Aorta (tissue), 5 donors: ENCODE measurements at regions not wholly inside any gene's neighbourhood (a gene's known extent, or its start where the extent isn't known, plus 50 kb on each side); places are given as distances from the start of the nearest gene placed in this dataset.

Experiments
- ATAC-seq: fragments of 200-7000 bp; cut with Tn5 transposase; one replicate; pipeline ENCODE4 v1.9.1; 2022; ENCODE audit warnings: moderate library complexity; ENCODE audit not compliant: low FRiP score
- DNase-seq, 2 donors: peaks; one replicate each; pipeline ENCODE4 v3.0.0-alpha.2; 2020
- H3K27ac ChIP-seq, 2 donors: one replicate each; pipeline ENCODE4 v1.5.1; 2013; ENCODE audit warnings: low read length in 2 of 2, mild to moderate bottlenecking in 2 of 2, moderate library complexity in 2 of 2, control low read depth in 1 of 2, inconsistent platforms in 1 of 2, low read depth in 1 of 2
- H3K27me3 ChIP-seq, 2 donors: one replicate each; pipeline ENCODE4 v1.6.1; 2013; ENCODE audit warnings: control low read depth in 1 of 2, low read length in 1 of 2, mild to moderate bottlenecking in 1 of 2, moderate library complexity in 1 of 2; ENCODE audit not compliant: insufficient read depth in 2 of 2, control insufficient read depth in 1 of 2
- H3K36me3 ChIP-seq, 2 donors: one replicate each; pipeline ENCODE4 v1.6.1; 2013; ENCODE audit warnings: control low read depth in 1 of 2, low read length in 1 of 2, mild to moderate bottlenecking in 1 of 2; ENCODE audit not compliant: insufficient read depth in 2 of 2, control insufficient read depth in 1 of 2
- H3K4me1 ChIP-seq, 2 donors: one replicate each; pipeline ENCODE4 v1.6.1; 2013; ENCODE audit warnings: low read length in 2 of 2, control low read depth in 1 of 2, mild to moderate bottlenecking in 1 of 2, moderate library complexity in 1 of 2; ENCODE audit not compliant: insufficient read depth in 2 of 2, control insufficient read depth in 1 of 2
- H3K4me3 ChIP-seq, 2 donors: one replicate each; pipeline ENCODE4 v1.5.1; 2013; ENCODE audit warnings: low read length in 2 of 2, control low read depth in 1 of 2, mild to moderate bottlenecking in 1 of 2
- H3K9me3 ChIP-seq: one replicate; pipeline ENCODE4 v1.6.1; 2013; ENCODE audit warnings: mild to moderate bottlenecking, low read length; ENCODE audit not compliant: control insufficient read depth
- WGBS, 2 donors: extraction: QIAGEN DNeasy Blood & Tissue Kit; methylation state at CpG; one replicate each; pipeline ENCODE4 v1.1.7; 2013; 5-methylcytosine and 5-hydroxymethylcytosine counted together
- intact Hi-C, 2 donors: fragments of 100-400 bp; cut with DNase I; formaldehyde crosslinking; loops; one replicate each; pipeline versions ENCODE4 v1.14.2 to v1.15.0; 2022
- donor health status: healthy with polysubstance abuse.
- donor health status: Bipolar disorder and iron deficiency.
- donor health status: DM: no; HTN: no; CAD: no.
- donor health status: DM: no; HTN: no; CAD: no.
- donor health status: DM: yes; HTN: yes; CAD: no.

DNA sequence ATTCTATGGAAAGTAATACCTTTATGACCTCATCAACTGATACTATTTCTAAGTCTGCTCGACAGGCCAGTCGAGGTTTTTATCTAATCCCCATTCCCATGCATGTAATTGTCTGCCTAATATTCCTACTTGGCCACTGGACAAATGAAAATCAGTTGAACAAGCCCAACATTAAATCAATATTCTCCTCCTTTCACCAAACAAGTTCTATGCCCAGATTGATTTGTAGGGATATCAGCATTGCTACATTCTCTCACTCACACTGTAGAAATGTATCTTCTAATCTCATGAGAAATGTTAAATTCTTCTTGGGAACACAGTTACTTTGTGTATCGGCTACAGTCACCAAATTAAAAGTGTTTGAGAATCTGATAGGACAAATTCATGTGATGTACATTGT lies 208.8 kb upstream of the CTNND2 start:
- Histone ChIP-seq H3K9me3 (no peaks in the 10 kb centered on the region), H3K4me3 (no peak overlapping the region), H3K27ac (no peak overlapping the region), H3K4me1 (no peaks in the 10 kb centered on the region), H3K36me3 (no peaks in the 10 kb centered on the region), H3K27me3 (no peaks in the 10 kb centered on the region)
- 67 to 84% methylated on average over 3 of the region's 3 CpGs for WGBS, 2 donors
- DNase-seq = no peak
- intact Hi-C loops = no loop called here
- no peak for ATAC-seq

DNA sequence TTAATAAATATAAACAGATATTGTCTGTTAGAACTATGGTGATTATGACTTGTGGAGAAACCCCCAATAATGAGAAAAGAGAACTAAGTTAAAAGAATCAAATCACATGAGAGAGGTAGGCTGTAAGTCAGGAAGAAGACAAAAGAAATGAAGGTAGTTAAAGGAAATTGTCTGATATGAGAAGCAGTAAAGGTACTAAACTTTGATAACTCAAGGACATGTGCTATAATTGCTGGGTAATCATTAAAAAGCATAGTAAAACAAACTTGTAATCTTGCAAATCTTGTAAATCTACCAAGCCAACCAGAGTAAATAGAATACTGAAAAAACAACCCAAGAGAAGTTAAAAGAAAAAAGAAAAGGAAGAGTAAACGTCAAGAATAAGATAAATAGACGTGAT lies 207.0 kb upstream of the CTNND2 start:
- 52 to 63% methylated on average over 2 of the region's 2 CpGs for WGBS, 2 donors
- Histone ChIP-seq H3K27ac (no peak overlapping the region), H3K27me3 (no peaks in the 10 kb centered on the region), H3K4me3 (no peak overlapping the region), H3K36me3 (no peaks in the 10 kb centered on the region), H3K9me3 (no peaks in the 10 kb centered on the region), H3K4me1 (no peaks in the 10 kb centered on the region)
- no peak for ATAC-seq
- intact Hi-C loops = no loop called here
- DNase-seq = no peak

DNA sequence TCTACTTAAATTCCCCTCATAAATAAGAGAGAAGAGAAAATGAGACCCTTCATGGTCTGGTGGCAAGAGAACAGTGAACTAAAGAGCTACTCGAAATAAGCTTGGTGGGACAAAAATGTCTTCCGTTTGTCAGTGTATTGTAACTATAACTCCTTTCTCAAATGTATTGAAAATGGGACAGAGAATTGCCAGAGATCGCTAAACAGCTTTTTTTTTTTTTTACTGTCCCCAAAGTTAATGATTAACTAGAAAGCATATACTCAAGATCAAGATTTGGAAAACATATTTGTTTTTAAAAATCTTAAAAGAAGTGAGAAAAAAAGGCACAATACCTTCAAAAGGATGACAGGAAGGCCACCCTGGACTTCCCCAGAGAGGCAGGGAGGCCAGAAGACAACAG lies 206.4 kb upstream of the CTNND2 start:
- intact Hi-C loops = no loop called here
- ATAC-seq (no peak), DNase-seq (no peak)
- Histone ChIP-seq H3K36me3 (no peaks in the 10 kb centered on the region), H3K4me1 (no peaks in the 10 kb centered on the region), H3K9me3 (no peaks in the 10 kb centered on the region), H3K27ac (no peak overlapping the region), H3K27me3 (no peaks in the 10 kb centered on the region), H3K4me3 (no peak overlapping the region)
- WGBS, 2 donors = 80 to 85% methylated on average over 3 of the region's 3 CpGs

DNA sequence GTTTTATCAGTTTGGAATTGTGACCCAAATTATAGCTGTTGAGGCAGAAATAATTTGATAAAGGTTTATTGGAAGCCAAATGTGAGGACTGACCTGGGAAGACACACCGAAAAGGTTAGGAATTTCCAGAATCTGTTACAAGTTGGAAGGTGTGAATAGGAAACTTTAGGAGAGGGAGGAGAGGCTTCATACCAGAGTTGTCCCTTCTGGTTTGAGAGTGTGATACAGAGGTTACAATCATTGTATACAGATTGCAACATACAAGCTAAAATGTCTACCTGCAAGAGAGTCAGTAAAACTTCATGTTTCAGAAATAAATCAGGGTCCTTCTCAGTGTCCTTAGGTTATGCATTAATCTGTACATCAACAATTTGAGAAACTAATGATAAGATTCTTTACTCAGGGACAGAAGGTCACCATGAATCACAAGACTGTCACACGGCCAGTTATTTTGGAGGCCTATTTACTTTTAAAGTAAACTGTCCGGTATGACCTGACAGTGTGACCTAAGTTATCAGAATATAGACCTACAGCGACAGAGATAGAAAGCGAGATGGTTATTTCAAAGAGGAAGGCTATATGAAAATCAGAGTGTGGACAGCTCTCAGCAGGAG lies 204.9 kb upstream of the CTNND2 start:
- no peak for ATAC-seq
- H3K36me3 ChIP-seq = no peaks in the 10 kb centered on the region
- H3K27ac ChIP-seq = no peak overlapping the region
- 51 to 57% methylated on average over 5 of the region's 5 CpGs for WGBS, 2 donors
- H3K4me1 ChIP-seq = no peaks in the 10 kb centered on the region
- no peaks in the 10 kb centered on the region for H3K27me3 ChIP-seq
- intact Hi-C loops = no loop called here
- no peak for DNase-seq
- H3K9me3 ChIP-seq = no peaks in the 10 kb centered on the region
- H3K4me3 ChIP-seq = no peak overlapping the region

DNA sequence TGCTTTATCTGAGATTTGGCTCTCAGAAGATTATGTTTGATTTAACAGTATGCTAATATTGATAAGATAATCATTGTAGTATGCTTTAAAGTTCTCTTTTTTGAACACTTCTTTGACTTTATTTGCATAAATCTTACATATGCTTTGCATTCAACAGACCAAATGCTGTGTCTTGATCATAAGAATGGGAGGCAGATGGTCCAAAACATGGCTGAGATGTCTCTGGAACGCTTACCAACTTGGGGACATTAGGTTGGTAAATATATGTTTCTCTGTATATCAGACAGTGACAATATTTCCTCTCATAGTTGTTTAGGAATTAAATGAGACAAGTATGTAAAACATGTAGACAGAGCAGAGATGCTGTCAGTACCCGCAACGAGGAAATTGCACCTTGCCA lies 197.9 kb upstream of the CTNND2 start:
- 75 to 79% methylated on average over 3 of the region's 3 CpGs for WGBS, 2 donors
- Histone ChIP-seq H3K4me3 (no peak overlapping the region), H3K4me1 (no peaks in the 10 kb centered on the region), H3K27ac (no peak overlapping the region), H3K36me3 (no peaks in the 10 kb centered on the region), H3K27me3 (no peaks in the 10 kb centered on the region), H3K9me3 (no peaks in the 10 kb centered on the region)
- intact Hi-C loops = no loop called here
- ATAC-seq (no peak), DNase-seq (no peak)

DNA sequence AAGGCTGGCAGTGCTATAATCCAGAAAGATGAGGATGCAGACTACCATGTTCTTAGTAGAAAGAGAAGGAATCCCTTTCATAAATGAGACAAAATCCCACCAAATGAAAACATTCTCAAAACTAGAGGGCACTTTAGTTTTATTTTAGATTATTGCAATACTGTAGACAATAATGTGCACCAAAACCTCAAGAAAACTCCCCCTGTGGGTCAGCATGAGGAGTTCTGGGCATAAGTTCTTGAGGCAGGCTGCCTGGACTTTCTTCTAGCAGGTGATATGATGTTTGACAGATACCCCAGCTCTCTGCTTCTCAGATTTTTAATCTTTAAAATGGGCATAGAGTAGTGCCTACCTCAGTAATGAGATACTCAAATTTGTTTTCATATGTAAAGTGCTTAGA lies 196.3 kb upstream of the CTNND2 start:
- Histone ChIP-seq H3K36me3 (no peaks in the 10 kb centered on the region), H3K4me1 (no peaks in the 10 kb centered on the region), H3K27ac (no peak overlapping the region), H3K9me3 (no peaks in the 10 kb centered on the region), H3K27me3 (peaks cover 0 to 1% of the 10 kb centered on the region in 2 donors), H3K4me3 (no peak overlapping the region)
- intact Hi-C loops = no loop called here
- ATAC-seq (no peak), DNase-seq (no peak)

DNA sequence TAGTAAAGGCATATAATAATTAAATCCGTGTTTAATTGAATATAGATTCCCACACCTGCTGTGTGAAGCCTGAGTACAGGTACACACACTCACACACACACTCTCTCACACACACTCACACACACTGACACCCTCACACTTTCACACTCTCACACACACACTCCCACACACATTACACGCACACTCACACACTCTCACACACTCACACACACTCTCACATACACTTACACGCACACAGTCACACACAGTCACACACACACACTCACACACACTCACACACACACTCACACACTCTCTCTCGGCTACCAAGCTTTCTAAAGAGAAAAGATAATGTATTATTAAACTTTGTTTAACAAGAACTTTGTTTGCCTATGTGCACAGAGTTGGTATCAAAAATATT lies 195.1 kb upstream of the CTNND2 start:
- no peak overlapping the region for H3K27ac ChIP-seq
- 58 to 64% methylated on average over 4 of the region's 4 CpGs for WGBS, 2 donors
- DNase-seq = no peak
- no peak for ATAC-seq
- H3K36me3 ChIP-seq = no peaks in the 10 kb centered on the region
- peaks cover 0 to 1% of the 10 kb centered on the region in 2 donors for H3K27me3 ChIP-seq
- no peaks in the 10 kb centered on the region for H3K9me3 ChIP-seq
- no peak overlapping the region for H3K4me3 ChIP-seq
- no peaks in the 10 kb centered on the region for H3K4me1 ChIP-seq
- intact Hi-C loops = no loop called here

DNA sequence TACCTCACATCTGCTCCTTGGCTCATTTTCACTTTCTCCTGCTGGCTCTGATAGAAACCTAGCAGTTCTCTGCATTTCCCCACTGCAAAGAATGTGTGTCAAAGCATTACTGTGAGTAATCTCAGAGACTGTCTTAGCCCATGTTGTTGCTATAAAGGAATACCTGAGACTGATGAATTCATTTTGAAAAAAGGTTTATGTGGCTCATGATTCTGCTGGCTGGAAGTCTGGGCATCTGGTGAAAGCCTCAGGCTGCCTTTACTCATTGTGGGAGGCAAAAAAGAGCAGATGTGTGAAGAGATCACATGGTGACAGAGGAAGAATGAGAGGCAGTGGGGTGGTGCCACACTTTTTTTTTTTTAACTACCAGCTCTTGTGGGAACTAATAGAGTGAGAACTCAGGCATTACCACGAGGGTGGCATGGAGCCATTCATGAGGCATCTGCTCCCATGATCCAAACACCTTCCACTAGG lies 191.6 kb upstream of the CTNND2 start:
- no peak overlapping the region for H3K27ac ChIP-seq
- no peak for ATAC-seq
- H3K9me3 ChIP-seq = no peaks in the 10 kb centered on the region
- H3K4me1 ChIP-seq = no peaks in the 10 kb centered on the region
- no peaks in the 10 kb centered on the region for H3K36me3 ChIP-seq
- 48 to 53% methylated on average over 1 of the region's 1 CpG for WGBS, 2 donors
- H3K27me3 ChIP-seq = peaks cover 0 to 1% of the 10 kb centered on the region in 2 donors
- intact Hi-C loops = no loop called here
- no peak overlapping the region for H3K4me3 ChIP-seq
- DNase-seq = no peak

DNA sequence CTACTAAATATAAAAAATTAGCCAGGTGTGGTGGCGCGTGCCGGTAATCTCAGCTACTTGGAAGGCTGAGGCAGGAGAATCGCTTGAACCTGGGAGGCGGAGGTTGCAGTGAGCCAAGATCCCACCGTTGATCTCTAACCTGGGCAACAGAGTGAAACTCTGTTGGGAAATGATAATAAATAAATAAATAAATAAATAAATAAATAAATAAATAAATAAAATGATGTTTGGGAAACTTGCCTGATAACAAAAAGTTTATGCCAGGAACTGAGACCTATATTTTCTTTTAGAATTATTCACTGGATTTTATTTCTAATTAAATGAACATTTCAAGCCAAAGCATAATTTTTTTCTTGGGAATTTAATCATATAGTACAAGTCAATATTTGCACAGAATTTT lies 189.3 kb upstream of the CTNND2 start:
- ATAC-seq (no peak), DNase-seq (no peak)
- Histone ChIP-seq H3K27ac (no peak overlapping the region), H3K4me1 (no peaks in the 10 kb centered on the region), H3K9me3 (no peaks in the 10 kb centered on the region), H3K4me3 (no peak overlapping the region), H3K27me3 (peaks cover 0 to 1% of the 10 kb centered on the region in 2 donors), H3K36me3 (no peaks in the 10 kb centered on the region)
- 95 to 98% methylated on average over 6 of the region's 6 CpGs for WGBS, 2 donors
- intact Hi-C loops = no loop called here
